CD4-positive, alpha-beta T cell (primary cell): ENCODE measurements at regions not wholly inside any gene's neighbourhood (a gene's known extent, or its start where the extent isn't known, plus 50 kb on each side); places are given as distances from the start of the nearest gene placed in this dataset.

ENCODE experiments used
- ATAC-seq: fragments of 200-7000 bp; cut with Tn5 transposase; one replicate; pipeline ENCODE4 v1.10.0; 2022; ENCODE audit warnings: mild to moderate bottlenecking; ENCODE audit not compliant: poor library complexity
- CTCF ChIA-PET: fragments of 350-600 bp; sonication (Branson Sonifier 250); formaldehyde crosslinking; loops from one replicate; lab custom pipeline; 2021; ENCODE audit warnings: antibody characterized with exemption, inconsistent platforms; lab: Charles Lee
- POLR2A ChIA-PET: fragments of 350-600 bp; sonication (Branson Sonifier 250); formaldehyde crosslinking; loops from one replicate; lab custom pipeline; 2021; ENCODE audit warnings: antibody characterized with exemption, inconsistent platforms; lab: Charles Lee
- DNase-seq, 14 experiments: peaks; one replicate each; pipeline ENCODE4 v3.0.0-alpha.2; 2013 to 2020; ENCODE audit warnings: mixed read lengths in 2 of 14
- H3K27ac ChIP-seq, 2 donors: one replicate each; pipeline versions ENCODE4 v1.5.1 to v1.7.0; 2013; ENCODE audit warnings: low read length in 2 of 2, low read depth in 1 of 2, mild to moderate bottlenecking in 1 of 2
- H3K27me3 ChIP-seq, 2 experiments: 1 replicate in 1 of 2; 2 replicates in 1 of 2; pipeline versions ENCODE4 v1.6.1 to v1.7.0; 2013; ENCODE audit warnings: low read length in 2 of 2, control low read depth in 1 of 2, mild to moderate bottlenecking in 1 of 2, moderate library complexity in 1 of 2; ENCODE audit not compliant: insufficient read depth in 2 of 2, control insufficient read depth in 1 of 2
- H3K36me3 ChIP-seq: one replicate; pipeline ENCODE4 v1.6.1; 2013; ENCODE audit warnings: low read length, control low read depth; ENCODE audit not compliant: insufficient read depth
- H3K4me1 ChIP-seq: one replicate; pipeline ENCODE4 v1.6.1; 2013; ENCODE audit warnings: low read length, control low read depth; ENCODE audit not compliant: insufficient read depth
- H3K4me3 ChIP-seq: one replicate; pipeline ENCODE4 v1.5.1; 2013; ENCODE audit warnings: mild to moderate bottlenecking, low read length, moderate library complexity
- H3K9me3 ChIP-seq, 2 experiments: 1 replicate in 1 of 2; 2 replicates in 1 of 2; pipeline versions ENCODE4 v1.6.1 to v1.7.0; 2013; ENCODE audit warnings: low read length in 2 of 2, mild to moderate bottlenecking in 2 of 2, control low read depth in 1 of 2, moderate library complexity in 1 of 2; ENCODE audit not compliant: control insufficient read depth in 1 of 2, insufficient read depth in 1 of 2
- H3K27ac Mint-ChIP-seq: one replicate; pipeline ENCODE4 v1.8.0; 2020; ENCODE audit warnings: mixed read lengths
- H3K27me3 Mint-ChIP-seq: one replicate; pipeline ENCODE4 v1.8.0; 2021; ENCODE audit warnings: mixed read lengths
- H3K36me3 Mint-ChIP-seq: one replicate; pipeline ENCODE4 v1.8.0; 2021; ENCODE audit warnings: low read depth, mixed read lengths
- H3K4me1 Mint-ChIP-seq: one replicate; pipeline ENCODE4 v1.8.0; 2021; ENCODE audit warnings: low read depth, mixed read lengths
- H3K4me3 Mint-ChIP-seq: one replicate; pipeline ENCODE4 v1.8.0; 2020; ENCODE audit warnings: mild to moderate bottlenecking, mixed read lengths
- H3K9me3 Mint-ChIP-seq: one replicate; pipeline ENCODE4 v1.8.0; 2020; ENCODE audit warnings: mixed read lengths
- CTCF ChIP-seq: fragments of 200-600 bp; IDR thresholded peaks from one replicate; pipeline ENCODE4 v1.8.0; 2022; ENCODE audit warnings: antibody characterized with exemption, mild to moderate bottlenecking
- intact Hi-C, 2 experiments: fragments of 100-400 bp; cut with DNase I in 1 of 2; cut with micrococcal nuclease in 1 of 2; formaldehyde crosslinking; loops; one replicate each; pipeline versions ENCODE4 v1.15.1 to v1.9.0; 2023 to 2025; cut with DNase I, micrococcal nuclease

GRCh38 chr5:63374085-63374484 lies 588.2 kb downstream of the HTR1A start:
- H3K36me3 Mint-ChIP-seq = no peaks in the 10 kb centered on the region
- no peak overlapping the region for H3K4me3 Mint-ChIP-seq
- Histone ChIP-seq H3K27ac (no peak overlapping the region), H3K4me3 (no peak overlapping the region), H3K4me1 (no peaks in the 10 kb centered on the region), H3K9me3 (peaks cover 0 to 7% of the 10 kb centered on the region in 2 experiments), H3K27me3 (no peaks in the 10 kb centered on the region), H3K36me3 (no peaks in the 10 kb centered on the region)
- ATAC-seq (no peak), DNase-seq (no peak)
- no peaks in the 10 kb centered on the region for H3K4me1 Mint-ChIP-seq
- no peak overlapping the region for H3K27ac Mint-ChIP-seq
- H3K27me3 Mint-ChIP-seq = no peaks in the 10 kb centered on the region
- intact Hi-C loops = no loop called here
- POLR2A ChIA-PET = no interaction called here
- no peak for TF ChIP-seq CTCF
- CTCF ChIA-PET = no interaction called here
- peaks cover 4% of the 10 kb centered on the region for H3K9me3 Mint-ChIP-seq

- no peaks in the 10 kb centered on the region for H3K36me3 ChIP-seq
- DNase-seq = no peak
- H3K9me3 Mint-ChIP-seq = no peaks in the 10 kb centered on the region
- no peak overlapping the region for H3K4me3 Mint-ChIP-seq
- no peaks in the 10 kb centered on the region for H3K4me1 Mint-ChIP-seq
- TF ChIP-seq CTCF = no peak
- H3K36me3 Mint-ChIP-seq = no peaks in the 10 kb centered on the region
- H3K27ac Mint-ChIP-seq = no peak overlapping the region
- no peak for ATAC-seq
- H3K27me3 ChIP-seq = no peaks in the 10 kb centered on the region
- no peak overlapping the region for H3K4me3 ChIP-seq
- H3K4me1 ChIP-seq = no peaks in the 10 kb centered on the region
- ChIA-PET CTCF (no interaction called here), POLR2A (no interaction called here)
- H3K9me3 ChIP-seq = no peaks in the 10 kb centered on the region
- H3K27ac ChIP-seq = no peak overlapping the region
- no peaks in the 10 kb centered on the region for H3K27me3 Mint-ChIP-seq
- intact Hi-C loops = no loop called here
Observed at GRCh38 chr5:63351164-63351563, 611.1 kb downstream of the HTR1A start.

- Histone ChIP-seq H3K4me1 (no peaks in the 10 kb centered on the region), H3K9me3 (peaks cover 0 to 6% of the 10 kb centered on the region in 2 experiments), H3K27me3 (no peaks in the 10 kb centered on the region), H3K27ac (no peak overlapping the region), H3K36me3 (no peaks in the 10 kb centered on the region), H3K4me3 (no peak overlapping the region)
- Mint-ChIP-seq H3K27me3 (no peaks in the 10 kb centered on the region), H3K9me3 (peaks cover 4% of the 10 kb centered on the region), H3K27ac (no peak overlapping the region), H3K4me1 (no peaks in the 10 kb centered on the region), H3K36me3 (no peaks in the 10 kb centered on the region), H3K4me3 (no peak overlapping the region)
- CTCF ChIA-PET = no interaction called here
- POLR2A ChIA-PET = no interaction called here
- TF ChIP-seq CTCF = no peak
- no peak for DNase-seq
- ATAC-seq = no peak
- intact Hi-C loops = no loop called here
Observed at GRCh38 chr5:63346451-63346850, 615.8 kb downstream of the HTR1A start.
